PC-3 (cell line): ENCODE measurements at regions not wholly inside any gene's neighbourhood (a gene's known extent, or its start where the extent isn't known, plus 50 kb on each side); places are given as distances from the start of the nearest gene placed in this dataset.

ENCODE experiments used
- CTCF ChIP-seq: fragments of 300-600 bp; sonication (generic); conservative IDR thresholded peaks from 2 replicates; pipeline ENCODE4 v1.5.1; 2017; ENCODE audit warnings: antibody characterized with exemption, low read depth, mild to moderate bottlenecking, low read length
- EZH2 ChIP-seq: fragments of 300-600 bp; sonication (generic); IDR thresholded peaks from one replicate; pipeline ENCODE4 v1.6.1; 2017; ENCODE audit warnings: antibody characterized with exemption, mild to moderate bottlenecking, low read length; ENCODE audit not compliant: unreplicated experiment
- EZH2phosphoT487 ChIP-seq: fragments of 300-600 bp; sonication (generic); IDR thresholded peaks from 2 replicates; pipeline ENCODE4 v1.6.1; 2018; ENCODE audit warnings: mild to moderate bottlenecking, antibody characterized with exemption, low read length, borderline replicate concordance

- no peak for TF ChIP-seq CTCF
- no peak for TF ChIP-seq EZH2
- no peak for TF ChIP-seq EZH2phosphoT487
Measured at GRCh38 chr1:60918867-60919266, 163.5 kb upstream of the NFIA start.
